ENCODE measurements at regions not wholly inside any gene's neighbourhood (a gene's known extent, or its start where the extent isn't known, plus 50 kb on each side); places are given as distances from the start of the nearest gene placed in this dataset.

GRCh38 chr3:160143482-160143881, 81.7 kb upstream of the C3orf80 start:
- no peak for TF ChIP-seq CTCF (IDR thresholded peaks at IDR 0.05; ENCODE audit: low read depth, low read length)
- no peak for TF ChIP-seq POLR2A (IDR thresholded peaks at IDR 0.05; ENCODE audit: extremely low read depth, insufficient read length)
